Gastroesophageal sphincter (tissue), 3 donors: ENCODE measurements at regions not wholly inside any gene's neighbourhood (a gene's known extent, or its start where the extent isn't known, plus 50 kb on each side); places are given as distances from the start of the nearest gene placed in this dataset.

Experiments used
- CTCF ChIP-seq, 4 experiments: fragments of 200-600 bp in 2 of 4; fragments of 450-650 bp in 2 of 4; sonication (generic) in 1 of 4; IDR thresholded peaks; one replicate each; pipeline ENCODE4 v1.5.1; 2017 to 2019; ENCODE audit warnings: antibody characterized with exemption in 4 of 4, mild to moderate bottlenecking in 2 of 4, moderate library complexity in 2 of 4
- EP300 ChIP-seq: sonication (generic); formaldehyde crosslinking; IDR thresholded peaks from one replicate; pipeline ENCODE4 v1.6.1; 2017; ENCODE audit warnings: antibody characterized with exemption, mild to moderate bottlenecking

GRCh38 chr11:11035331-11035730, 177.5 kb upstream of the ZBED5 start:
- TF ChIP-seq EP300 (no peak), CTCF (IDR thresholded peaks at IDR 0.05) (no peak)
